Fibroblast of skin of right biceps (primary cell): ENCODE measurements at regions not wholly inside any gene's neighbourhood (a gene's known extent, or its start where the extent isn't known, plus 50 kb on each side); places are given as distances from the start of the nearest gene placed in this dataset.
"Not testable (repeated sequence)": the region's sequence is repeated elsewhere in the genome, so short reads cannot be mapped to it uniquely, and the experiment has no call there.

Experiments used
- DNase-seq: peaks from one replicate; pipeline ENCODE4 v3.0.0-alpha.2; 2013

GRCh38 chr3:139136469-139137202 is 91.9 kb upstream of the PRR23C start:
- DNase-seq: no peak

DNA sequence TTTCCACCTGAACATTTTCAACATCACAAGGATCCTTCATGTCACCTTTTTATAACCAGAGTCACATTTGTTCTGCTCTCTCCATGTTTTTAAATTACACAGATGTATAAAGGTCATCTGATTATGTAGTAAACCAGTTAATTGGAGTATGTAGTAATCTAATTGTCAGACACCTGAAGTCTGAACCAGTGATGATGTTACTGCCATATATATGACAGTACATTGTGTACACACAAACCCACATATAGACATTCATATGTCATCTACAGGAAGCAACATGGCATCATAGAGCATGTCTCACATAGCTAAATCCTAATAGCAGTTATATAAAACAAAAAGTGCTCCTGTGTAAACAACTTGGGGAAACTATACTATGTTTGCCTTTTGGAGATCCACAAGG is 95.9 kb upstream of the PRR23C start:
- no peak for DNase-seq

DNA sequence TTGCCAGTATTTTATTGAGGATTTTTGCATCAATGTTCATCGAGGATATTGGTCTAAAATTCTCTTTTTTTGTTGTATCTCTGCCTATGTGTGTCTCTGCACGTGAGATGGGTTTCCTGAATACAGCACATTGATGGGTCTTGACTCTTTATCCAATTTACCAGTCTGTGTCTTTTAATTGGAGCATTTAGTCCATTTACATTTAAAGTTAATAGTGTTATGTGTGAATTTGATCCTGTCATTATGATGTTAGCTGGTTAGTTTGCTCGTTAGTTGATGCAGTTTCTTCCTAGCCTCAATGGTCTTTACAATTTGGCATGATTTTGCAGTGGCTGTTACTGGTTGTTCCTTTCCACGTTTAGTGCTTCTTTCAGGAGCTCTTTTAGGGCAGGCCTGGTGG is 101.3 kb upstream of the PRR23C start:
- not testable (repeated sequence) for DNase-seq

- no peak for DNase-seq
Measured at GRCh38 chr3:139151530-139151929, 106.8 kb upstream of the PRR23C start.

GRCh38 chr3:139153434-139153833 is 108.7 kb upstream of the PRR23C start:
- DNase-seq: not testable (repeated sequence)

- no peak for DNase-seq
Measured at GRCh38 chr3:139157161-139157932, 112.7 kb upstream of the PRR23C start.

DNA sequence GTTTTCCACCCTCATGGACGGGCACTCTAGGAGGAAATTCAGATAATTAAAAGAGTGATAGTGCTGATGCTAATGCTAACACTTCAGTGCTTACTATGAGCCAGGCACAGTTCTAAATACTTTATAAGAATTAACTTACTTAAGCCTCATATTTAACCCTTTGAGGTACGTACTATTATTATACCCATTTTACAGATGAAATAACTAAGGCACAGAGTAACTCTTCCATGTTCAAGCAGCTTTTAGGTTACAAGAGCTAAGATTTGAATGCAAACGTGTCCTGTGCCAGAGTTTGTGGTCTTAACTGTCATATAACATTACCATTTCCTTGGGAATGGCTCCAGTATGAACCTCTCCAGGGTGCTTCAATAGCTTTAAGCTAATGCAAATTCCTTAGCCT is 114.7 kb upstream of the PRR23C start:
- no peak for DNase-seq

GRCh38 chr3:139173372-139174108 is 128.8 kb upstream of the PRR23C start:
- DNase-seq: peak; percentile 2

DNA sequence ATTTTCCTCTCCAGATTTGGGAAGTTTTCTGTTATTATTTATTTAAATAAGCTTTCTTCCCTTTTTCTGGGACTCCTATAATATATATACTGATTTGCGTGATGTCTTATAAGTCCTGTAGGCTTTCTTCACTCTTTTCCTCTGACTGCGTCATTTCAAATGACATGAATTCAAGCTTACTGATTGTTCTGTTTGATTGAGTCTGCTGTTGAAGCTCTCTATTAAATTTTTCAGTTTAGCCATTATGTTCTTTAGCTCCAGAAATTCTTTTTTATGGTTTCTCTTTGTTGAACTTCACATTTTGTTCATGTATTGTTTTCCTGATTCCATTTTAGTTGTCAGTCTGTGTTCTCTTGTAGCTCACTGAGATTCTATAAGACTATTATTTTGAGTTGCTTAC is 135.8 kb upstream of the PRR23C start:
- DNase-seq: no peak

DNA sequence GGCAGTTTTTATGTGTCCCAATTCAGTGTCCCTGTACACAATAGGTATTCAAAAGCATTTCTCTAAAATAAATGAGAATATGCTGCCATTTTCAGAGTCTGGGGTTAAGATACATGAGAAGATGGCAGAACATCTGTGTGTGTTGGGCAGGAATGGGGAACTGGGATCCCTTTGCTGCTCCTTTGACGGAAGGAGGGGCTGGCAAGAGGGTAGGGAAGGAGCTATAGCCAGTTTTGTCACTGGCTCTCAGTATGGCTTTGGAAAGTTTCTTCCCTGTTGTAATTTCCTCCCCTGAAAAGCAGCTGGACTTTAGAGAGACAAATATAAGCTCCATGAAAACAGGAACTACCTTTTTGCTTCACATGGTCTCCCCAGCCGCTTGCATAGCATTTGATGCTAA is 137.5 kb upstream of the PRR23C start:
- DNase-seq: no peak

DNA sequence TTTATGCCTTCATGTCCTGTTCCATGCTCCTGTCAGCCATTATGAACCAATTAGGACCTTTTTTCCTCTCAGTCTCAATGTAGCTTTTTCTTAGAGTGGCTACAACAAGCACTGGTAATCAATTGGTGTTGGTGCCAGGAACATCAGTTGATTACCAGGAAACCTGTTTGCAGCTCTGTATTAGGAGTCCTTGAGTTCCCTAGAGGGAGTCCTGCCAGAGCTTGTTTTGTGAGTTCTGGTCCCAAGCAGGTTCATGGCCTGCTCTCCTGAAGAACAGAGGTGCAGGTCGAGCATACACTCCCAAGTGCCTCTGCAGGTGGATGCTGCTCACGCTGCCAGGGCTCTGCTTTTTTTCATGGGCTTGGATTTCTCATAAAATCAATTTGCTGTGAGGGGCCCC is 137.9 kb upstream of the PRR23C start:
- DNase-seq: no peak

DNA sequence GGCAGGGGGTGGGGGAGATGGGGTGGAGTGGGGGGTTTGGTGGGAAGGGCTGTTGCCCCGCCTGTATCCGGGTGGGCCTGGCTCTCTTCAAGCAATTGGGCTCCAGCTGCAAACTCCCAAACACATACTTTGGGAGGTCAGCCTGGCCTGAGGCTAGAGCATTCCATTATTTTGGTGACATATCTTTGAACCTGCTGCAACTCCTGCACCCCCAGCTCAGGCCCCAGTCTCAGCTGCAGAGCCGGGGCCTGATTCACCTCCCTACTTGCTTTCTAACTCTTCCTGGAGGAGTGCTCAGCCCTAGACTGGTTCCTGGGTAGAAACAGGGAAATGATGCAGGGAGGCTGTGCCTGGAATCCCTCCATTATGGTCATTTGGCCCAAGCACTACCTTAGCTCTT is 140.8 kb upstream of the PRR23C start:
- no peak for DNase-seq

- no peak for DNase-seq
Measured at GRCh38 chr3:139187154-139187553, 142.5 kb upstream of the PRR23C start.

DNA sequence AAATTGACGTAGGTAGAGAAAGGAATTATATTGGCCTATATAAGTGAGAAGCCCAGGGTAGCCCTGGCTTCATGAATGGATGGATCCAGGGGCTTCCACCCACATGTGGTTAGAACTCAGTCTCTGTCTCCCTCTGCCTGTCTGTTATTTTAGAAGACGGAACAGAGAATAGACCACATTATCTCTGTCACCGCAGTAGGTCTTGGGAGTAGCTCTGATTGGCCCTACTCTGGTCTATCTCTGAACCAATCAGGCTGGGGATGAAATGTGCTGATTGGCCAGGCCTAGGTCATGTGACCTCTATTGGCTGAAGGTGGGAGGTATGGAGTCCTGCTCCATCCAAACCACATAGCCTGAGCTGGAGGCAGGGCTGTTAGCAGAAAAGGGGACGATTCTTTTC is 143.0 kb upstream of the PRR23C start:
- DNase-seq: no peak

- no peak for DNase-seq
Measured at GRCh38 chr3:139189943-139190342, 145.3 kb upstream of the PRR23C start.

GRCh38 chr3:139194421-139194820 is 149.4 kb upstream of the MRPS22 start:
- DNase-seq: not testable (repeated sequence)

DNA sequence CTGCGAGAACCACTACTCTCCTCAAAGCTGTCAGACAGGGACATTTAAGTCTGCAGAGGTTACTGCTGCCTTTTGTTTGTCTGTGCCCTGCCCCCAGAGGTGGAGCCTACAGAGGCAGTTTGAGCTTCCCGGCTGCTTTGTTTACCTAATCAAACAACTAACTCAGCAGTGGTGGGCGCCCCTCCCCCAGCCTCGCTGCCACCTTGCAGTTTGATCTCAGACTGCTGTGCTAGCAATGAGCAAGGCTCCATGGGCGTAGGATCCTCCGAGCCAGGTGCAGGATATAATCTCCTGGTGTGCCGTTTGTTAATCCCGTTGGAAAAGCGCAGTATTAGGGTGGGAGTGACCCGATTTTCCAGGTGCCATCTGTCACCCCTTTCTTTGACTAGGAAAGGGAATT is 147.7 kb upstream of the MRPS22 start:
- DNase-seq: not testable (repeated sequence)

GRCh38 chr3:139197251-139197650 is 146.6 kb upstream of the MRPS22 start:
- DNase-seq: no peak

- no peak for DNase-seq
Measured at GRCh38 chr3:139198186-139198585, 145.6 kb upstream of the MRPS22 start.

GRCh38 chr3:139198929-139199328 is 144.9 kb upstream of the MRPS22 start:
- DNase-seq: no peak

DNA sequence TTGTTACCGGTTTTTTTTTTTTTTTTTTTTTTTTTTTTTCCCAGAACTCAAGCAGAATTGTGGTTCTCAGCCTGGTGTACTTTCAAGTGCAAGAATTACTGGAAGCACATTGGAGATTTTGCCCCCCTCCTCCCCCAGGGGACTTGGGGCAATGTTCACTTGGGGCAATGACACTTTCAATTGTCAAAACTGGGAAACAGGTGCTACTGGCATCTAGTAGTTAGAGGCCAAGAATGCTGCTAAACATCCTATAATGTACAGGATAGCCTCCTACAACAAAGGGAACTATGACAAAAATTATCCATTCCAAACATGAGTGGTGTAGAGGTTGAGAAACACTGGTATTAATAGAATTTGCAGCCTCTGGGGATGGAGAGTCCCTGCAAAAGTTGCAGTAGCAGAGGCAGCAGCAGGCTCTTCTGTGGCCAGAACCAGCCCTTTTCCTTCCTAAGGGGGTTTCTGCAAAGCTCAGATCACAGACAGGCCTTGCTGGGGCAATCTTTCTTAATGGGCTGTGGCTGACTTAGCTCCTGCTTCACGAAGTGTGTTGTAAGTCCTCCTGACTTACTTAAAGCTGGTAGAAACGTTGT is 144.3 kb upstream of the MRPS22 start:
- DNase-seq: no peak

GRCh38 chr3:139201446-139202225 is 142.2 kb upstream of the MRPS22 start:
- no peak for DNase-seq
